Kidney (tissue), 13 donors: ENCODE measurements at regions not wholly inside any gene's neighbourhood (a gene's known extent, or its start where the extent isn't known, plus 50 kb on each side); places are given as distances from the start of the nearest gene placed in this dataset.

Source experiments
- DNase-seq, 5 donors: peaks; one replicate each; pipeline ENCODE4 v3.0.0-alpha.2; 2013 to 2020
- FAIRE-seq: peaks from 2 replicates; lab custom pipeline; 2012; peaks lifted over from hg19 to GRCh38; lab: Jason Lieb, UNC
- H3K27ac ChIP-seq, 2 donors: one replicate each; pipeline ENCODE4 v1.7.0; 2013; ENCODE audit warnings: low read depth in 2 of 2, low read length in 2 of 2, inconsistent platforms in 1 of 2
- H3K27me3 ChIP-seq: one replicate; pipeline ENCODE4 v1.7.1; 2013; ENCODE audit warnings: low read length, inconsistent platforms; ENCODE audit not compliant: control insufficient read depth, insufficient read depth
- H3K36me3 ChIP-seq, 3 donors: one replicate each; pipeline versions ENCODE4 v1.7.0 to v1.7.1; 2013; ENCODE audit warnings: low read length in 3 of 3, control low read depth in 1 of 3, inconsistent platforms in 1 of 3; ENCODE audit not compliant: insufficient read depth in 3 of 3, control insufficient read depth in 2 of 3
- H3K4me1 ChIP-seq, 3 donors: one replicate each; pipeline versions ENCODE4 v1.7.0 to v1.7.1; 2013; ENCODE audit warnings: low read length in 3 of 3, inconsistent platforms in 1 of 3, low read depth in 1 of 3; ENCODE audit not compliant: control insufficient read depth in 2 of 3, insufficient read depth in 2 of 3
- H3K4me3 ChIP-seq, 3 donors: one replicate each; pipeline versions ENCODE4 v1.7.0 to v1.8.1; 2013; ENCODE audit warnings: low read length in 3 of 3, control low read depth in 1 of 3, inconsistent platforms in 1 of 3
- H3K9ac ChIP-seq, 3 donors: one replicate each; pipeline versions ENCODE4 v1.7.0 to v1.7.1; 2013; ENCODE audit warnings: low read length in 3 of 3, control low read depth in 1 of 3, inconsistent platforms in 1 of 3
- H3K9me3 ChIP-seq, 3 donors: one replicate each; pipeline versions ENCODE4 v1.7.0 to v1.7.1; 2013; ENCODE audit warnings: low read length in 3 of 3, control low read depth in 1 of 3, inconsistent platforms in 1 of 3; ENCODE audit not compliant: control insufficient read depth in 2 of 3, insufficient read depth in 1 of 3
- intact Hi-C: fragments of 100-400 bp; cut with DNase I; formaldehyde crosslinking; loops from one replicate; pipeline ENCODE4 v1.11.1; 2022
- TF ChIP-seq, protein P1 (sequence below): IDR thresholded peaks from 3 replicates; pipeline ENCODE4 v1.5.1; 2012; ENCODE audit warnings: mild to moderate bottlenecking, moderate library complexity, borderline replicate concordance; ENCODE audit not compliant: insufficient read depth; ENCODE audit errors: extremely low read depth
- donor health status: control.
- donor health status: control.
- donor health status: control.
- donor health status: control.
- donor health status: control.
- donor health status: DM: yes; HTN: yes; CAD: no.
- donor health status: Normal renal cell carcinoma (clear cell type).

GRCh38 chr3:154590675-154591384 is 160.8 kb upstream of the GPR149 start:
- FAIRE-seq (no peak), DNase-seq (no peak)
- H3K27me3 ChIP-seq = no peaks in the 10 kb centered on the region
- intact Hi-C loops = no loop called here
- H3K9me3 ChIP-seq = no peaks in the 10 kb centered on the region
- TF ChIP-seq, protein P1, sequence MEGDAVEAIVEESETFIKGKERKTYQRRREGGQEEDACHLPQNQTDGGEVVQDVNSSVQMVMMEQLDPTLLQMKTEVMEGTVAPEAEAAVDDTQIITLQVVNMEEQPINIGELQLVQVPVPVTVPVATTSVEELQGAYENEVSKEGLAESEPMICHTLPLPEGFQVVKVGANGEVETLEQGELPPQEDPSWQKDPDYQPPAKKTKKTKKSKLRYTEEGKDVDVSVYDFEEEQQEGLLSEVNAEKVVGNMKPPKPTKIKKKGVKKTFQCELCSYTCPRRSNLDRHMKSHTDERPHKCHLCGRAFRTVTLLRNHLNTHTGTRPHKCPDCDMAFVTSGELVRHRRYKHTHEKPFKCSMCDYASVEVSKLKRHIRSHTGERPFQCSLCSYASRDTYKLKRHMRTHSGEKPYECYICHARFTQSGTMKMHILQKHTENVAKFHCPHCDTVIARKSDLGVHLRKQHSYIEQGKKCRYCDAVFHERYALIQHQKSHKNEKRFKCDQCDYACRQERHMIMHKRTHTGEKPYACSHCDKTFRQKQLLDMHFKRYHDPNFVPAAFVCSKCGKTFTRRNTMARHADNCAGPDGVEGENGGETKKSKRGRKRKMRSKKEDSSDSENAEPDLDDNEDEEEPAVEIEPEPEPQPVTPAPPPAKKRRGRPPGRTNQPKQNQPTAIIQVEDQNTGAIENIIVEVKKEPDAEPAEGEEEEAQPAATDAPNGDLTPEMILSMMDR = no peak
- no peaks in the 10 kb centered on the region for H3K4me1 ChIP-seq
- no peaks in the 10 kb centered on the region for H3K36me3 ChIP-seq
- no peak overlapping the region for H3K9ac ChIP-seq
- H3K27ac ChIP-seq = no peak overlapping the region
- no peak overlapping the region for H3K4me3 ChIP-seq

GRCh38 chr3:154588831-154589230 is 158.8 kb upstream of the GPR149 start:
- H3K9me3 ChIP-seq = no peaks in the 10 kb centered on the region
- TF ChIP-seq, protein P1 = no peak
- no peak overlapping the region for H3K27ac ChIP-seq
- no peak for DNase-seq
- intact Hi-C loops = no loop called here
- no peak overlapping the region for H3K9ac ChIP-seq
- no peaks in the 10 kb centered on the region for H3K27me3 ChIP-seq
- H3K4me1 ChIP-seq = no peaks in the 10 kb centered on the region
- no peak for FAIRE-seq
- no peaks in the 10 kb centered on the region for H3K36me3 ChIP-seq
- no peak overlapping the region for H3K4me3 ChIP-seq

- H3K27ac ChIP-seq = no peak overlapping the region
- H3K27me3 ChIP-seq = no peaks in the 10 kb centered on the region
- intact Hi-C loops = no loop called here
- DNase-seq (no peak), FAIRE-seq (no peak)
- no peak overlapping the region for H3K4me3 ChIP-seq
- no peaks in the 10 kb centered on the region for H3K4me1 ChIP-seq
- H3K9ac ChIP-seq = no peak overlapping the region
- H3K36me3 ChIP-seq = no peaks in the 10 kb centered on the region
- no peaks in the 10 kb centered on the region for H3K9me3 ChIP-seq
- TF ChIP-seq, protein P1 = no peak
These were observed 155.0 kb upstream of the GPR149 start for GRCh38 chr3:154584974-154585373.

- Histone ChIP-seq H3K4me3 (no peak overlapping the region), H3K9me3 (no peaks in the 10 kb centered on the region), H3K27me3 (no peaks in the 10 kb centered on the region), H3K9ac (no peak overlapping the region), H3K4me1 (no peaks in the 10 kb centered on the region), H3K27ac (no peak overlapping the region), H3K36me3 (no peaks in the 10 kb centered on the region)
- TF ChIP-seq, protein P1 = no peak
- no peak for FAIRE-seq
- intact Hi-C loops = no loop called here
- DNase-seq = no peak
These were observed 154.1 kb upstream of the GPR149 start for GRCh38 chr3:154584041-154584440.
